Lung (tissue), 11 donors: ENCODE measurements at regions not wholly inside any gene's neighbourhood (a gene's known extent, or its start where the extent isn't known, plus 50 kb on each side); places are given as distances from the start of the nearest gene placed in this dataset.

Experiments used
- ATAC-seq: fragments of 200-7000 bp; cut with Tn5 transposase; one replicate; pipeline ENCODE4 v1.9.1; 2020; ENCODE audit warnings: moderate number of reproducible peaks; ENCODE audit not compliant: insufficient read depth, low FRiP score
- DNase-seq, 3 donors: peaks; one replicate each; pipeline ENCODE4 v3.0.0-alpha.2; 2013 to 2017
- H3K27ac ChIP-seq, 2 donors: one replicate each; pipeline ENCODE4 v1.5.1; 2013; ENCODE audit warnings: mild to moderate bottlenecking in 2 of 2, moderate library complexity in 2 of 2, control low read depth in 1 of 2, inconsistent platforms in 1 of 2, low read depth in 1 of 2, low read length in 1 of 2
- H3K27me3 ChIP-seq, 3 donors: one replicate each; pipeline ENCODE4 v1.5.1; 2013; ENCODE audit warnings: low read length in 2 of 3; ENCODE audit not compliant: control insufficient read depth in 3 of 3, insufficient read depth in 3 of 3
- H3K36me3 ChIP-seq, 4 donors: one replicate each; pipeline ENCODE4 v1.5.1; 2013; ENCODE audit warnings: low read length in 4 of 4, mild to moderate bottlenecking in 1 of 4, moderate library complexity in 1 of 4; ENCODE audit not compliant: control insufficient read depth in 4 of 4, insufficient read depth in 4 of 4
- H3K4me1 ChIP-seq, 5 donors: one replicate each; pipeline ENCODE4 v1.5.1; 2013; ENCODE audit warnings: low read length in 5 of 5, mild to moderate bottlenecking in 2 of 5, moderate library complexity in 1 of 5; ENCODE audit not compliant: control insufficient read depth in 5 of 5, insufficient read depth in 5 of 5
- H3K4me3 ChIP-seq: one replicate; pipeline ENCODE4 v1.5.1; 2013; ENCODE audit warnings: mild to moderate bottlenecking, control low read depth, moderate library complexity
- H3K9ac ChIP-seq, 2 donors: one replicate each; pipeline ENCODE4 v1.5.1; 2013; ENCODE audit warnings: low read length in 2 of 2, control low read depth in 1 of 2; ENCODE audit not compliant: insufficient read depth in 1 of 2
- H3K9me3 ChIP-seq, 4 donors: one replicate each; pipeline ENCODE4 v1.5.1; 2013; ENCODE audit warnings: low read length in 3 of 4, mild to moderate bottlenecking in 1 of 4, moderate library complexity in 1 of 4; ENCODE audit not compliant: control insufficient read depth in 4 of 4, insufficient read depth in 3 of 4
- CTCF ChIP-seq: IDR thresholded peaks from 2 replicates; pipeline ENCODE4 v1.5.1; 2012; ENCODE audit warnings: mild to moderate bottlenecking; ENCODE audit errors: control extremely low read depth, extremely low read depth
- WGBS, 2 donors: extraction: QIAGEN DNeasy Blood & Tissue Kit; methylation state at CpG; one replicate each; pipeline ENCODE4 v1.1.7; 2013; 5-methylcytosine and 5-hydroxymethylcytosine counted together
- donor health status: control.
- donor health status: control.
- donor health status: Bipolar disorder and iron deficiency.
- donor health status: healthy.
- donor health status: DM: yes; HTN: yes; CAD: no.

- no peak overlapping the region for H3K9ac ChIP-seq
- no peak overlapping the region for H3K27ac ChIP-seq
- 93 to 97% methylated on average over 5 of the region's 5 CpGs for WGBS, 2 donors
- no peak overlapping the region for H3K4me3 ChIP-seq
- DNase-seq (no peak), ATAC-seq (no peak)
- TF ChIP-seq CTCF: no peak
- no peaks in the 10 kb centered on the region for H3K27me3 ChIP-seq
- no peaks in the 10 kb centered on the region for H3K4me1 ChIP-seq
- H3K9me3 ChIP-seq: peaks cover 0 to 3% (median 1%) of the 10 kb centered on the region in 4 donors
- H3K36me3 ChIP-seq: no peaks in the 10 kb centered on the region
These were observed 183.4 kb upstream of the CDH20 start for GRCh38 chr18:61149786-61150185.

GRCh38 chr18:61153571-61153970, 179.7 kb upstream of the CDH20 start:
- H3K9me3 ChIP-seq: no peaks in the 10 kb centered on the region
- no peak for ATAC-seq
- WGBS, 2 donors: 86 to 88% methylated on average over 3 of the region's 3 CpGs
- no peak for DNase-seq
- H3K9ac ChIP-seq: no peak overlapping the region
- no peak for TF ChIP-seq CTCF
- no peak overlapping the region for H3K27ac ChIP-seq
- no peaks in the 10 kb centered on the region for H3K27me3 ChIP-seq
- no peak overlapping the region for H3K4me3 ChIP-seq
- H3K36me3 ChIP-seq: no peaks in the 10 kb centered on the region
- no peaks in the 10 kb centered on the region for H3K4me1 ChIP-seq

GRCh38 chr18:61154866-61155265, 178.4 kb upstream of the CDH20 start:
- no peak for TF ChIP-seq CTCF
- DNase-seq (no peak), ATAC-seq (no peak)
- H3K27ac ChIP-seq: no peak overlapping the region
- H3K27me3 ChIP-seq: no peaks in the 10 kb centered on the region
- no peaks in the 10 kb centered on the region for H3K4me1 ChIP-seq
- 83% methylated on average over 3 of the region's 3 CpGs for WGBS, 2 donors
- H3K4me3 ChIP-seq: no peak overlapping the region
- no peaks in the 10 kb centered on the region for H3K9me3 ChIP-seq
- no peaks in the 10 kb centered on the region for H3K36me3 ChIP-seq
- no peak overlapping the region for H3K9ac ChIP-seq

- DNase-seq (no peak), ATAC-seq (no peak)
- no peak overlapping the region for H3K9ac ChIP-seq
- WGBS, 2 donors: 78 to 88% methylated on average over 3 of the region's 3 CpGs
- no peaks in the 10 kb centered on the region for H3K4me1 ChIP-seq
- H3K9me3 ChIP-seq: no peaks in the 10 kb centered on the region
- TF ChIP-seq CTCF: no peak
- H3K27me3 ChIP-seq: no peaks in the 10 kb centered on the region
- no peak overlapping the region for H3K4me3 ChIP-seq
- H3K27ac ChIP-seq: no peak overlapping the region
- no peaks in the 10 kb centered on the region for H3K36me3 ChIP-seq
These were observed 177.6 kb upstream of the CDH20 start for GRCh38 chr18:61155586-61155985.
